ENCODE measurements at regions not wholly inside any gene's neighbourhood (a gene's known extent, or its start where the extent isn't known, plus 50 kb on each side); places are given as distances from the start of the nearest gene placed in this dataset.

DNA sequence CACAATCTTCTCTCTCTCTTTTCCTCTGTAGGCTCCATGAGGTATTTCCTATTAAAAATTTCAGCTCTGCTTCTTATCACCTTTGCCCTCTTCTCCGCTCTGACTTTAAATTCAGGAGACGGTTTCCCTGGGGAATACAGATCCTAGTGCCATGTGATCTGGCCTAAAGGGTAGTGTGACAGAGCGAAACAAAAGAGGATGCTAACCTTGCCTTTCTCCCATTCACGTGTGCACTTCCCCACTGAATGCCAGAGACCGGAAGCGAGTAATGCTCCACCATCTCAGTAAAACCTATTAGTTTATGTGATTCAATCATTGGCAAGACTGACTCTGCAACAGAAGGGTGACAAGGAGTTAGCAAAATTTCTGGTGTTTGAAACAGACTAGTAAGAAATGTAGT lies 358.3 kb downstream of the ZNF521 start:
- peaks cover 2 to 28% of the 10 kb centered on the region in 2 donors for H3K27me3 Mint-ChIP-seq (ENCODE audit: low read depth in 2 of 2)

DNA sequence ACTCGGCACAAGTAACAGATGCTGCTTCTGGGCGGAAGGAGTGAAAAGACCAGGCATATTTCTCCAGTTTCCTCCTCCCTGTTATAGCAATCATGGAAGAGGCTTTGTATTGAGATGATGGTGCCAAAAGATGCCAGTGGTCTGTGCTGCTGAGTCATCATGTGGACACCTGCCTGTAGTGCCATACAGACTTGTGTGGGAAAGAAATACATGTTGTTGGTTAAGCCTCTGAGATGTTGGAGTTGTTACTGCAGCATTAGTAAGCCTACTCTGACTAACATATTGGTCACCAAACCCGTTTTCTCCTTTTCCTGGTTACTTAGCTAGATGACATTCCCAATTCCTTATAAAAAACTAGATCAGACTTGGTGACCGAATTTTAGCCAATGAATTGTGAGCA lies 356.9 kb downstream of the ZNF521 start:
- Histone ChIP-seq H3K4me3 (ENCODE audit: low read length) (no peak overlapping the region), H3K4me1 (ENCODE audit: control insufficient read depth, insufficient read depth, low read length) (no peaks in the 10 kb centered on the region), H3K27ac (ENCODE audit: low read length) (no peak overlapping the region), H3K36me3 (ENCODE audit: control insufficient read depth, insufficient read depth, low read length) (no peaks in the 10 kb centered on the region), H3K27me3 (ENCODE audit: control insufficient read depth, insufficient read depth, low read length) (no peaks in the 10 kb centered on the region), H3K9me3 (ENCODE audit: control insufficient read depth, insufficient read depth, low read length) (no peaks in the 10 kb centered on the region)
- no peak for DNase-seq
- Mint-ChIP-seq H3K4me1 (no peaks in the 10 kb centered on the region), H3K9me3 (peaks cover 0 to 9% of the 10 kb centered on the region in 2 donors), H3K27me3 (ENCODE audit: low read depth in 2 of 2) (peaks cover 2 to 28% of the 10 kb centered on the region in 2 donors), H3K27ac (no peak overlapping the region), H3K36me3 (peaks cover 6% of the 10 kb centered on the region), H3K4me3 (no peak overlapping the region)
- 75% methylated on average over 3 of the region's 4 CpGs for WGBS (ENCODE audit: insufficient coverage)
- intact Hi-C loops (cut with micrococcal nuclease), result no loop called here
- TF ChIP-seq, protein P1, sequence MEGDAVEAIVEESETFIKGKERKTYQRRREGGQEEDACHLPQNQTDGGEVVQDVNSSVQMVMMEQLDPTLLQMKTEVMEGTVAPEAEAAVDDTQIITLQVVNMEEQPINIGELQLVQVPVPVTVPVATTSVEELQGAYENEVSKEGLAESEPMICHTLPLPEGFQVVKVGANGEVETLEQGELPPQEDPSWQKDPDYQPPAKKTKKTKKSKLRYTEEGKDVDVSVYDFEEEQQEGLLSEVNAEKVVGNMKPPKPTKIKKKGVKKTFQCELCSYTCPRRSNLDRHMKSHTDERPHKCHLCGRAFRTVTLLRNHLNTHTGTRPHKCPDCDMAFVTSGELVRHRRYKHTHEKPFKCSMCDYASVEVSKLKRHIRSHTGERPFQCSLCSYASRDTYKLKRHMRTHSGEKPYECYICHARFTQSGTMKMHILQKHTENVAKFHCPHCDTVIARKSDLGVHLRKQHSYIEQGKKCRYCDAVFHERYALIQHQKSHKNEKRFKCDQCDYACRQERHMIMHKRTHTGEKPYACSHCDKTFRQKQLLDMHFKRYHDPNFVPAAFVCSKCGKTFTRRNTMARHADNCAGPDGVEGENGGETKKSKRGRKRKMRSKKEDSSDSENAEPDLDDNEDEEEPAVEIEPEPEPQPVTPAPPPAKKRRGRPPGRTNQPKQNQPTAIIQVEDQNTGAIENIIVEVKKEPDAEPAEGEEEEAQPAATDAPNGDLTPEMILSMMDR (IDR thresholded peaks at IDR 0.05), result no peak
- no peak for ATAC-seq

More for the DNA sequence above, 358.3 kb downstream of the ZNF521 start:
- Histone ChIP-seq H3K27ac (ENCODE audit: low read length) (no peak overlapping the region), H3K9me3 (ENCODE audit: control insufficient read depth, insufficient read depth, low read length) (no peaks in the 10 kb centered on the region), H3K36me3 (ENCODE audit: control insufficient read depth, insufficient read depth, low read length) (no peaks in the 10 kb centered on the region), H3K4me3 (ENCODE audit: low read length) (no peak overlapping the region), H3K27me3 (ENCODE audit: control insufficient read depth, insufficient read depth, low read length) (no peaks in the 10 kb centered on the region), H3K4me1 (ENCODE audit: control insufficient read depth, insufficient read depth, low read length) (no peaks in the 10 kb centered on the region)
- Mint-ChIP-seq H3K4me1 (no peaks in the 10 kb centered on the region), H3K36me3 (peaks cover under 1% of the 10 kb centered on the region), H3K9me3 (peaks cover 0 to 3% of the 10 kb centered on the region in 2 donors), H3K27ac (no peak overlapping the region), H3K4me3 (no peak overlapping the region)
- intact Hi-C loops (cut with micrococcal nuclease), result no loop called here
- WGBS (ENCODE audit: insufficient coverage), result 92% methylated on average over 6 of the region's 6 CpGs
- DNase-seq (no peak), ATAC-seq (no peak)
- TF ChIP-seq, protein P1 (IDR thresholded peaks at IDR 0.05), result no peak

DNA sequence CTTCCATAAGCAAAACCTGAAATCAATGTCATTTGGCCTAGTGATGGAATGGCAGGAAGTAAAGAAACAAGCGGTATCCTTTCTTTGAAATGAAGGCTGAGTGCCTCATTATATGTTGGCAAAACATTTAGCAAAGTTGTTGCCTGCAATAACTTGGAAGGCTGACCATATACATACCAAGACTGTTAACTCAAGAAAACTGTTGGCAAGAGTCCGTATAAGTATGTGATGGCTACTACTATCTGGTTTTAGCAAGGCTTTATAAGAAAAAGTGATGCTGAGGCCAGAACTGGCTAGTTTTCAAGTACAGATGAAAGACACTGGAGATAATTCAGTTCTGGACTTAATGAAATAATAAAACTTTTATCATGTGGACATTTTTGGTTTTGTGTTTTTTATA lies 356.2 kb downstream of the ZNF521 start:
- TF ChIP-seq, protein P1 (IDR thresholded peaks at IDR 0.05), result no peak
- Mint-ChIP-seq H3K27me3 (ENCODE audit: low read depth in 2 of 2) (peaks cover 2 to 24% of the 10 kb centered on the region in 2 donors), H3K9me3 (peaks cover 0 to 9% of the 10 kb centered on the region in 2 donors), H3K4me3 (no peak overlapping the region), H3K27ac (no peak overlapping the region), H3K4me1 (no peaks in the 10 kb centered on the region), H3K36me3 (peaks cover 6% of the 10 kb centered on the region)
- ATAC-seq (no peak), DNase-seq (no peak)
- H3K4me1 ChIP-seq (ENCODE audit: control insufficient read depth, insufficient read depth, low read length), result no peaks in the 10 kb centered on the region
- no peaks in the 10 kb centered on the region for H3K27me3 ChIP-seq (ENCODE audit: control insufficient read depth, insufficient read depth, low read length)
- H3K9me3 ChIP-seq (ENCODE audit: control insufficient read depth, insufficient read depth, low read length), result no peaks in the 10 kb centered on the region
- 90% methylated on average over 2 of the region's 2 CpGs for WGBS (ENCODE audit: insufficient coverage)
- H3K36me3 ChIP-seq (ENCODE audit: control insufficient read depth, insufficient read depth, low read length), result no peaks in the 10 kb centered on the region
- no peak overlapping the region for H3K4me3 ChIP-seq (ENCODE audit: low read length)
- H3K27ac ChIP-seq (ENCODE audit: low read length), result no peak overlapping the region
- intact Hi-C loops (cut with micrococcal nuclease), result no loop called here

DNA sequence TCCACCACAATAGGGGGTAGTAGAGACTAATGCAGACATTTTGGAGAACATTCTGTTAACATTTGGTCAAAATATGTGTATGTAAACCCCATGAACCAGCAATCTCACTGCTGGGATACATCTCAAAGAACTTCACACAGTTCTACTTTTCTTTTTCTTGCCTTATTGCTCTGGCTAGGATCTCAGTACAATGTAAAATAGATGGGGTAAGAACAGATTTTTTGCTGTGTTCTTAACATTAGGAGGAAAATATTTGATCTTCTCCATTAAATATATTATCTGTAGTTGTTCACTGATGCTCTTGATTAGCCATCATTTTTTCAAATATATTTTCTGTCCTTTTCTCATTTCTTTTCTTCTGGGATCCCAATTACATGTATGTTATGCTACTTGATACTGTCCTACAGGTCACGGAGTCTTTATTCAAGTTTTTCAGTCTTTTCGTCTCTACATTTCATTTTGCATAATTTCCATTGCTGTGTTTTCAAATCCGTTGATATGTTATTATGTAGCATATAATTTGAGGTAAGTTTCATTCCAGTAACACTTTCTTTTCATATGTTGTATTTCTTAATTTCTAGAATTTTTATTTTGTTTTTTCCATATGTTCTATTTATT lies 352.2 kb downstream of the ZNF521 start:
- no CpG with 5 or more reads among the region's 3 CpGs for WGBS (ENCODE audit: insufficient coverage)
- no peaks in the 10 kb centered on the region for H3K27me3 ChIP-seq (ENCODE audit: control insufficient read depth, insufficient read depth, low read length)
- H3K36me3 ChIP-seq (ENCODE audit: control insufficient read depth, insufficient read depth, low read length), result no peaks in the 10 kb centered on the region
- Mint-ChIP-seq H3K27ac (no peak overlapping the region), H3K9me3 (peaks cover 0 to 7% of the 10 kb centered on the region in 2 donors), H3K27me3 (ENCODE audit: low read depth in 2 of 2) (peaks cover 0 to 5% of the 10 kb centered on the region in 2 donors), H3K4me3 (no peak overlapping the region), H3K4me1 (no peaks in the 10 kb centered on the region), H3K36me3 (peaks cover 6% of the 10 kb centered on the region)
- H3K4me1 ChIP-seq (ENCODE audit: control insufficient read depth, insufficient read depth, low read length), result no peaks in the 10 kb centered on the region
- DNase-seq, result no peak
- TF ChIP-seq, protein P1 (IDR thresholded peaks at IDR 0.05), result no peak
- H3K9me3 ChIP-seq (ENCODE audit: control insufficient read depth, insufficient read depth, low read length), result no peaks in the 10 kb centered on the region
- intact Hi-C loops (cut with micrococcal nuclease), result no loop called here
- no peak overlapping the region for H3K4me3 ChIP-seq (ENCODE audit: low read length)
- ATAC-seq, result no peak
- no peak overlapping the region for H3K27ac ChIP-seq (ENCODE audit: low read length)
